ENCODE measurements at regions not wholly inside any gene's neighbourhood (a gene's known extent, or its start where the extent isn't known, plus 50 kb on each side); places are given as distances from the start of the nearest gene placed in this dataset.
A peak's percentile ranks its signal among the peaks of the same experiment; 100 is the strongest.

DNA sequence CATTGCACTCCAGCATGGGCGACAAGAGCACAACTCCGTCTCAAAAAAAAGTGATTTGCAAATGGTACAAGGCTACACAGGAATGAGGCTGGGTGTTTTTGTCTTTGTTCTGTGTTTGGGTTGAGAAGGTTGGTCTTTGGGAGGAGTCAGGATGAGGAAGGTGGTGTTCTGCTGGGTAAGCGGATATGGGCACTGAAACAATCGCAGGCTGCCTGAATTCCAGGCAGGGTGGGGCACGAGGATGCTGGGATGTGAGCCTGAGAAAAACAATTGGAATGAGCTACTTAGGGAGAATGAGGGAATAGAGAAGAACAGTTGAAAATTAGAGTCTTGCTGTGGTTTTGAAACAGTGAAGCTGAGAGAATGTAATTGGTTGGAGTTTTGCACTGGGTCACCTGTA, 51.6 kb downstream of the ZBTB38 start:
- TF ChIP-seq EP300 (IDR thresholded peaks at IDR 0.05), result peak in 2 of 4 donors; percentile 75 to 88
- no peak for TF ChIP-seq POLR2A (IDR thresholded peaks at IDR 0.05)
- TF ChIP-seq, protein P1, sequence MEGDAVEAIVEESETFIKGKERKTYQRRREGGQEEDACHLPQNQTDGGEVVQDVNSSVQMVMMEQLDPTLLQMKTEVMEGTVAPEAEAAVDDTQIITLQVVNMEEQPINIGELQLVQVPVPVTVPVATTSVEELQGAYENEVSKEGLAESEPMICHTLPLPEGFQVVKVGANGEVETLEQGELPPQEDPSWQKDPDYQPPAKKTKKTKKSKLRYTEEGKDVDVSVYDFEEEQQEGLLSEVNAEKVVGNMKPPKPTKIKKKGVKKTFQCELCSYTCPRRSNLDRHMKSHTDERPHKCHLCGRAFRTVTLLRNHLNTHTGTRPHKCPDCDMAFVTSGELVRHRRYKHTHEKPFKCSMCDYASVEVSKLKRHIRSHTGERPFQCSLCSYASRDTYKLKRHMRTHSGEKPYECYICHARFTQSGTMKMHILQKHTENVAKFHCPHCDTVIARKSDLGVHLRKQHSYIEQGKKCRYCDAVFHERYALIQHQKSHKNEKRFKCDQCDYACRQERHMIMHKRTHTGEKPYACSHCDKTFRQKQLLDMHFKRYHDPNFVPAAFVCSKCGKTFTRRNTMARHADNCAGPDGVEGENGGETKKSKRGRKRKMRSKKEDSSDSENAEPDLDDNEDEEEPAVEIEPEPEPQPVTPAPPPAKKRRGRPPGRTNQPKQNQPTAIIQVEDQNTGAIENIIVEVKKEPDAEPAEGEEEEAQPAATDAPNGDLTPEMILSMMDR (IDR thresholded peaks at IDR 0.05), result no peak
- peak; percentile 43 to 70 for TF ChIP-seq POLR2AphosphoS5 (IDR thresholded peaks at IDR 0.05)
